Rectal smooth muscle tissue (tissue), 1 donor: ENCODE measurements at regions not wholly inside any gene's neighbourhood (a gene's known extent, or its start where the extent isn't known, plus 50 kb on each side); places are given as distances from the start of the nearest gene placed in this dataset.

Experiments
- H3K27ac ChIP-seq: one replicate; pipeline ENCODE4 v1.7.0; 2013; ENCODE audit warnings: low read depth, low read length, inconsistent platforms
- H3K27me3 ChIP-seq: one replicate; pipeline ENCODE4 v1.7.0; 2013; ENCODE audit warnings: low read length; ENCODE audit not compliant: control insufficient read depth, insufficient read depth
- H3K36me3 ChIP-seq: one replicate; pipeline ENCODE4 v1.7.0; 2013; ENCODE audit warnings: low read length; ENCODE audit not compliant: control insufficient read depth, insufficient read depth
- H3K4me1 ChIP-seq: one replicate; pipeline ENCODE4 v1.7.0; 2013; ENCODE audit warnings: low read length; ENCODE audit not compliant: control insufficient read depth, insufficient read depth
- H3K4me3 ChIP-seq: one replicate; pipeline ENCODE4 v1.7.0; 2013; ENCODE audit warnings: low read length
- H3K9ac ChIP-seq: one replicate; pipeline ENCODE4 v1.7.0; 2013; ENCODE audit warnings: low read length

- Histone ChIP-seq H3K4me1 (no peaks in the 10 kb centered on the region), H3K9ac (no peak overlapping the region), H3K4me3 (no peak overlapping the region), H3K27me3 (no peaks in the 10 kb centered on the region), H3K27ac (no peak overlapping the region), H3K36me3 (no peaks in the 10 kb centered on the region)
Measured at GRCh38 chr13:103517768-103518102, 451.5 kb upstream of the SLC10A2 start.

- no peaks in the 10 kb centered on the region for H3K27me3 ChIP-seq
- no peak overlapping the region for H3K27ac ChIP-seq
- no peak overlapping the region for H3K9ac ChIP-seq
- H3K36me3 ChIP-seq, result no peaks in the 10 kb centered on the region
- H3K4me1 ChIP-seq, result no peaks in the 10 kb centered on the region
- H3K4me3 ChIP-seq, result no peak overlapping the region
Measured at GRCh38 chr13:103517066-103517767, 451.0 kb upstream of the SLC10A2 start.

GRCh38 chr13:103516015-103516795, 450.0 kb upstream of the SLC10A2 start:
- H3K36me3 ChIP-seq, result no peaks in the 10 kb centered on the region
- H3K27me3 ChIP-seq, result no peaks in the 10 kb centered on the region
- no peak overlapping the region for H3K9ac ChIP-seq
- H3K27ac ChIP-seq, result no peak overlapping the region
- H3K4me3 ChIP-seq, result no peak overlapping the region
- no peaks in the 10 kb centered on the region for H3K4me1 ChIP-seq

- no peak overlapping the region for H3K9ac ChIP-seq
Measured at GRCh38 chr13:103515410-103515809, 449.2 kb upstream of the SLC10A2 start.

GRCh38 chr13:103514619-103515018, 448.4 kb upstream of the SLC10A2 start:
- no peaks in the 10 kb centered on the region for H3K27me3 ChIP-seq

More at GRCh38 chr13:103515410-103515809, 449.2 kb upstream of the SLC10A2 start:
- Histone ChIP-seq H3K4me3 (no peak overlapping the region), H3K4me1 (no peaks in the 10 kb centered on the region), H3K27me3 (no peaks in the 10 kb centered on the region), H3K27ac (no peak overlapping the region), H3K36me3 (no peaks in the 10 kb centered on the region)

DNA sequence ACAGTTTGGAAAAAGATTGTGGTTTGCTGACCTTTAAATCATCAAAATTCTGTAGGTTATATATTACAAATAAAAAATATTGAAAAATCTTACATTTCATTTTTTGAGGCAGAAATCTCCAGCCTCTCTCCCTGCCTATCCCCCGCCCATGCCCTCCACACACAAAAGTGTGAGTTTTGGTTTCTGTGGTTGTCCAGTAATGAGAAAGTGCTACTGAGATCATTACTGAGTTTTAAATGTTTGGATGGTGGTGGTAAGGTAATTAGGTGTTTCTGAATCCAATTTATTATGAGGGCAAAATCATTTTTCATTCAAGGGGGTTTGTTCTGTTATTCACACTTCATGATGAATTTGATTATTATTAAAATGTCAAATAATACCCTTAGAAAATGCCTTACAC, 448.0 kb upstream of the SLC10A2 start:
- Histone ChIP-seq H3K4me3 (no peak overlapping the region), H3K27ac (no peak overlapping the region), H3K4me1 (no peaks in the 10 kb centered on the region), H3K9ac (no peak overlapping the region), H3K36me3 (no peaks in the 10 kb centered on the region), H3K27me3 (no peaks in the 10 kb centered on the region)

More at GRCh38 chr13:103514619-103515018, 448.4 kb upstream of the SLC10A2 start:
- no peaks in the 10 kb centered on the region for H3K4me1 ChIP-seq
- no peak overlapping the region for H3K9ac ChIP-seq
- no peak overlapping the region for H3K4me3 ChIP-seq
- H3K36me3 ChIP-seq, result no peaks in the 10 kb centered on the region
- no peak overlapping the region for H3K27ac ChIP-seq

DNA sequence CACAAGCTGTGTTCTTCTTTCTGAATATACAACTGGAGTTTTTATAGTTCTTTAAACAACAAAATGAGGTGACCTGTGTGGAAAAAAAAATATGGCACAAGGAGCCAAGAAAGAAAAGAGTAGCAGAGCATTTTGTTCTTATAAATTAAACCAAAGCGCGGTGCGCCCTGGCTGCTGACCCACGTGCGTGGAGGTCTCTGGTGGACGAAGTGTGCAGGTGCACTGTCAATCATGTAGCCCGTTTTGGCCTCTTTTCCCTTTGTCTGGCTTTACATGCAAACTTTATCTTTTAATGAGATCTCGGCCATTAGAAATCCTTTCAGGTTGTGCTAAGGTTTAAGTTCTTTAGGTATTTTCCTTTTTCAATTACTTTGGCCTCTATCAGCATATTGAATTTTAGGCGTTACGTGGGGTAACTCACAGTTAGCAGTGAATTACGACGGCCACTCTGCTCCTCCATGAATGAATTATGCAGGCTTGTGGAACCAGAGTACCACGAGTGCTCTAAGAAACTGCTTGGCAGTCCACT, 443.9 kb upstream of the SLC10A2 start:
- H3K4me3 ChIP-seq, result no peak overlapping the region
- no peaks in the 10 kb centered on the region for H3K27me3 ChIP-seq
- no peaks in the 10 kb centered on the region for H3K4me1 ChIP-seq
- no peaks in the 10 kb centered on the region for H3K36me3 ChIP-seq
- no peak overlapping the region for H3K27ac ChIP-seq
- H3K9ac ChIP-seq, result no peak overlapping the region

DNA sequence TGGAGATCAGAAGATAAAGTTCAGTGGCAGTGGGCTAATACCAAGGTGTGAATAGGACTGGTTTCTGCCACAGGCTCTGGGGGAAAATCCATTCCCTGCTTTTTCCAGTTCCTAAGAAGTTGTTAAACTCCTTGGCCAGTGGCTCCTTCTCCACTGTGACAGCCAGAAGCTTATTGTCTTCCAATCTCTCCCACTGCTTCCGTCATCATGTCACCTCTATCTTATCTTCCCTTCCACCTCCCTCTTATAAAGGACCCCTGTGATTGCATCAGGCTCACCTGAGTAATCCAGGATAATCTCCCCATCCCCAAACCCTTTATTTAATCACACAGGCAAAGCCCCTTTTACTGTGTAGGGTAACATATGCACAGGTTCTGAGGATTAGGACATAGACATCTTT, 431.2 kb upstream of the SLC10A2 start:
- Histone ChIP-seq H3K4me1 (no peaks in the 10 kb centered on the region), H3K36me3 (no peaks in the 10 kb centered on the region), H3K27me3 (no peaks in the 10 kb centered on the region), H3K4me3 (no peak overlapping the region), H3K27ac (no peak overlapping the region), H3K9ac (no peak overlapping the region)

- H3K4me3 ChIP-seq, result no peak overlapping the region
- no peak overlapping the region for H3K27ac ChIP-seq
- H3K36me3 ChIP-seq, result no peaks in the 10 kb centered on the region
- no peaks in the 10 kb centered on the region for H3K4me1 ChIP-seq
- no peak overlapping the region for H3K9ac ChIP-seq
- no peaks in the 10 kb centered on the region for H3K27me3 ChIP-seq
Measured at GRCh38 chr13:103487841-103488240, 421.6 kb upstream of the SLC10A2 start.

DNA sequence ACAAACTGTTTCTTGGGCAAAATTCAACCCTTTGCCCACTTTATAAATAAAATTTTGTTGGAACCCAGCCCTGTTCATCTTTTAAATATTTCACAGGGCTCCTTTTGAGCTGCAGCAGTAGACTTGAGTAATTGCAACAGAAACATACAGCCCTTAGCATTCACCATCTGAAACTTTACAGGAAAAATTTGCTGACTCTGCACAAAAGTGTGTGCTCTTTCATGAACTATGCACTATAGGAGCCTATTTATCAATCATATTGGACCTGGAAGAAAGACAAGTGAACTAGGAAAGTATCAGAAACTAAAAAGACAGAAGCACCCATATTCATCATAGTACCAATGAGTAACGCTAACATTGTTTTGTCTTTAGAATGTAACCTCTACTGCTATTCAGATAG, 406.9 kb upstream of the SLC10A2 start:
- H3K4me1 ChIP-seq, result no peaks in the 10 kb centered on the region
- no peak overlapping the region for H3K9ac ChIP-seq
- H3K27me3 ChIP-seq, result no peaks in the 10 kb centered on the region
- no peak overlapping the region for H3K4me3 ChIP-seq
- H3K27ac ChIP-seq, result no peak overlapping the region
- H3K36me3 ChIP-seq, result no peaks in the 10 kb centered on the region

- Histone ChIP-seq H3K36me3 (no peaks in the 10 kb centered on the region), H3K27ac (no peak overlapping the region), H3K9ac (no peak overlapping the region), H3K4me3 (no peak overlapping the region), H3K27me3 (no peaks in the 10 kb centered on the region), H3K4me1 (no peaks in the 10 kb centered on the region)
Measured at GRCh38 chr13:103471896-103472295, 405.7 kb upstream of the SLC10A2 start.

GRCh38 chr13:103469771-103470170, 403.6 kb upstream of the SLC10A2 start:
- H3K4me1 ChIP-seq, result no peaks in the 10 kb centered on the region
- no peaks in the 10 kb centered on the region for H3K36me3 ChIP-seq
- no peak overlapping the region for H3K9ac ChIP-seq
- no peak overlapping the region for H3K27ac ChIP-seq
- H3K27me3 ChIP-seq, result no peaks in the 10 kb centered on the region
- H3K4me3 ChIP-seq, result no peak overlapping the region

DNA sequence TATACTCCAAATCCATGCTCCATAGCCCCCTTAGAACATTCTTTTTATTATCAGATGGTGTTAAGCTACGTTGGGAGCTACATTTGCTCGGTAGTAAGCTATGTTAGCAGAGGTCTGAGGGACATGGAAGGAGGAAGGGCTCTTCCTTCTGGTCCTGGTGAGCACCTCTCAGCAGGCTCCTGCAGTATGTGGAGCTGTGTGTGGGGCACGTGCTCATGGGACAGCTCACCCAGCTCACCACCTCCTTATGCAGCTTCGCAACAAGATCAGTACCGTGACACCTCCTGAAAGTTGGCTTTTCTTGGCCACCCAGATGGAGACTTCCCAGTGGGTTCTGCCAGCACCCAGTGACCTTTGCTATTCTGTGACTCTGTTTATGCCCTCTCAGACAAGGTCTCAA, 400.5 kb upstream of the SLC10A2 start:
- no peak overlapping the region for H3K4me3 ChIP-seq
- H3K4me1 ChIP-seq, result no peaks in the 10 kb centered on the region
- H3K36me3 ChIP-seq, result no peaks in the 10 kb centered on the region
- no peak overlapping the region for H3K9ac ChIP-seq
- no peak overlapping the region for H3K27ac ChIP-seq
- H3K27me3 ChIP-seq, result no peaks in the 10 kb centered on the region
